GM18517 (cell line): ENCODE measurements at regions not wholly inside any gene's neighbourhood (a gene's known extent, or its start where the extent isn't known, plus 50 kb on each side); places are given as distances from the start of the nearest gene placed in this dataset.
"Not testable (repeated sequence)": the region's sequence is repeated elsewhere in the genome, so short reads cannot be mapped to it uniquely, and the experiment has no call there.

Source experiments
- ATAC-seq: cut with Tn5 transposase; IDR thresholded peaks from one replicate; pipeline ENCODE4 v1.9.1; 2021; ENCODE audit warnings: mild to moderate bottlenecking, moderate library complexity; ENCODE audit not compliant: unreplicated experiment

GRCh38 chr9:108270051-108270450, 585.7 kb downstream of the ACTL7B start:
- ATAC-seq: no peak

DNA sequence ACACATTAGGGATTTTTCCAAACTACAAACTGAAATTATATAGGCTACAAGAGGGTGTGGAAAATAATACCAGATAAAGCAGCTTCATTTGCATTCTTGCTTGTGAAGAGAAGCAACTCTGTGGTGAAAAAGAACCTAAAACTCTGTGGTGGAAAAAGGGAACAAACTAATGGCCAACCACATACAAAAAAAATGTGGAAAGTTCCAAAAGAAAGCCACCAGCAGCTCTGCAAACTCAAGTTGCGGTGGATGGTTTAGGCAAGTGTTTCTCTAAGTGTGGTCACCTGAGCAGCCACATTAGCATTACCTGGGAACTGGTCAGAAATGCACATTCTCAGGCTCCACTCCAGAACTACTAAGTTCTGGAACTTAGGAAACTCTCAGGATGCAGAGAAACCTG, 586.4 kb downstream of the ACTL7B start:
- ATAC-seq: no peak

- no peak for ATAC-seq
Measured at GRCh38 chr9:108265065-108265464, 590.7 kb downstream of the ACTL7B start.

DNA sequence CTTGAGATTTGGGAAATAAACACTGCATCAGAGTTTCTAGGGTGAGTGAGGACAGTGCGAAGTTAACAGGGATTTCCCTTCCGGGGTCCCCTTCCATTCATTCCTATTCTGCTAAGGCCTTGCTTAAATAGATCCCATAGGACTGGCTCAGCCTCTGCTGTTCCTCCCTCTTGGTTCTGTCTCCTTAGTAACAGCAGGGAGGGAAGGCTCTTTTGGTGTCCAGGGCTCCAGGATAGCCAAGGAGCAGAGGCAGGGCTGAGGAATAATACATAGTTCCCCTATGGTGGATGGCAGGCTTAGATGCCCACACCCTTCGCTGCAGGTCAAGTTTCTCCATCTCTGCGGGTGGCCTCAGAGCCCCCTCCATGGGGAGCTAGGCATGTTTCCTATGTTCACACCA, 591.7 kb downstream of the ACTL7B start:
- no peak for ATAC-seq

DNA sequence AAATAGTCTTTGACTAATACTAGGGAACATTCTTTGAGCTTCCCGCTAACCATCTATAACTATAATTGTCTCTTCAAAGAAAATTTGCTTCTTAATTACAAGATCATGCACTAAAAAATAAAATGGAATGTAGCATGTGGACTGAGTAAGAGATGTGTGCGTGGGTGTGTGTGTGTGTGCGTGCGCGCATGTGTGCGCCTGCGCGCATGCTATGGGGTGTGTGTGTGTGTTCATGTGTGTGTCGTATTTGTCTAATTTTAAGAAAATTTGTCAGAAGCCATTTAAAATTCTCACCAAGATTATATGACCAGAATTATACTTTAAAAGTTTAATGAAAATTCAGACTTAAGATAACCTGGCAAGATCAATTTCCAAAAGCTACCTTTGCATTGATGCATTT, 593.0 kb downstream of the ACTL7B start:
- no peak for ATAC-seq

DNA sequence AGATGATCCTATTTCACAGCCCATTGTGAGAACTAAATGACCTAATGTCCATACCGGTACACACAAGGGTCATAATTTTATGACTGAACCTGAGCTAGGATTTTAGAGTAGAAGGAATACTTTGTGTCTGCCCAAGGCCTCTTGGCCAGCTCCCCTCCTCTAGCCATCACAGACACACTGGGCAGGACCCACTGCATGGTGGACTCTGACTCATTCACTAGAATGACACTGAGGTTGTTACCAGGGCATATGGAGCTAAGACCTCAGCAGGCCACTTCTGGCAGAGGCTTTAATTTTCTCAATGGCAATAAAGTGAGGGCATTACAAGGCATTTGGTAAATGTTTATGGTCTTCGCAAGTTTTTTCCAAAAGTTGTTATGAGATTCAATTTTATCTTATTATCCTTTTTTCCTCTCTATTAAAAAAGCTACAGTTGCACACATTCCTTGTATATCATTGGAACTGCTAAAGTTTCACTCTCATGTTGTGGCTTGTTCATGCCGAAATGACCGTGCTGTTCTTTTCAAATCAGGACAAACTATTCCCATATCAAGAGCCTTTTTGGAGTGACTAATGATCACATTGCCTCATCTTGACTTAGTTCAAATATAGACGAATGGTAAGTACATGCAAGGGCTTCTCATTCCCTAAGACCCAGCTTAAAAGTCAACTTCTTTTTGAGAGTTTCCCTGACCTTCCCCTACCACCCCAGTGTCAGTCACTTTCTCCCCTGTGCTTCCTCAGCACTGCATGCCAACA, 595.7 kb downstream of the ACTL7B start:
- no peak for ATAC-seq

DNA sequence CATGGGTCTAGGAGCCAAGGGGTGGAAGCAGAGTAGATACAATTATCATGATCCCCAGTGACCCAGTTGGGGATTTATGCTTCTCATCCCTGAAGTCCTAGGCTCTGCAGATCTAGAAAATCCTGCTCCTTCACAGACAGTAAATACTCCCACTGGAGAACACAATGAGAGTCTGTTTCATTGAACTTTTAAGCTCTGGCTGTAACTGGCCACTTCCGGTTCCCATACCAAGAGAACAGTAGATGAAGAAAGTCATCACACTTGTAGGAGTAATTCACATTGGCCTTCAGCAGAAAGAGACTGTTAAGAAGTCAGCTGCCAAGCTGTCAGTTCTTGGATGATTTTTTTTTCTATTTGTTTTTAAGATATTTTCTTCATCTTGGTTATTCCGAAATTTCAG, 597.1 kb downstream of the ACTL7B start:
- no peak for ATAC-seq

DNA sequence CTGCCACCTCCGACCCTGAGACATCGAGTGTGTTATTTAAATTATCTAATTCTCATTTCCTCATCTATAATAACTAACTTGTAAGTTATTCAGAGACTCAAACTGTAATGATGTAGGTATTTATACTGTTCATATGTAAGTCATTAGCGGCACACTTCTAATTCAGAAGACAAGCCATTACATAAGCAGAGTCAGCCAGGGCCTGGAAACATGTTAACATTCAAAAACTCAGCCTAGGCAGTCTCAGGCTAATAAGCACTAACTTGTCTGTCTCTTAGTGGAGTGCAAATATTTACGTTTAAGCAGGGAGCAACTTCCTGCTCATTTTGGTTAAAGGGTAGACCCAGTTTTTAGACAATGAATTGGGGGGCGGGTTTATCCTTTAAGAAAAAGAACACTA, 598.4 kb downstream of the ACTL7B start:
- ATAC-seq: no peak

- no peak for ATAC-seq
Measured at GRCh38 chr9:108254236-108254635, 601.5 kb downstream of the ACTL7B start.

GRCh38 chr9:108247391-108247790, 608.4 kb downstream of the ACTL7B start:
- ATAC-seq: not testable (repeated sequence)

DNA sequence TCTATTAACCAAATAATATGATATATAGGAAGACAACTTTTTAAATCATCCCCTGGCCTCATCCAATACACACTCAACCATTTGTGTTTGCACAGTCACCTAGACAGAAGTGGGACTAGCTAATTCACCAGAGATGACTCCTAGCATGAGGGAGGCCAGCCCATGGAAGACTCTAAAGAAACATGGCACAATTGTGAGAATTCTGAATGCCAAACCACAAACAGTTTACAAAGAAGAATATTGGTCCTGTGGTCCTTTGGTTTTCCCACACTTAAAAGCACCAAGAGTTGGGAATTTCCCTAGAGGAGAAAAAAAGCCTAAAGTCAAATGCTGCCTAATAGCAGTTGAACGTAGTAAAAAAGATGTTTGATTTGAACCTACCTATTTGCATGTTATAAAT, 609.9 kb downstream of the ACTL7B start:
- ATAC-seq: no peak

DNA sequence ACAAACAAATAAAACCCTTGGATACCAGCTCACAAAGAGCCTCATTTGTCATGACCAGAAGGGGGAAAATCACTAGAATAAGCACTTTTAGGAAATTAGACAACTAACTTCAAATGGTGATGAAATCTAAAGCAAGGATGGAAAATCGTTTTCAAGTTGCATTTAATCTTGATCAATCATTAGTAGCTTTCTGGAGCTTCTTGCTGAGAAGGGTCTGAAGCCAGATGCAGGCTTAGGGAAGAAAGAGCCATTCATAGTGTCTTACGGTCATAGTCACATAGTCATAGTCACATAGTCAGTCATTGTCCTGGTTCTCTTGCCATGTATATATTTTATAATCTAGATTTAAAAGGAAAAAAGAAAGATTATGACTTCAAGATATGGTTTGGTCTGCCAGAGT, 610.5 kb downstream of the ACTL7B start:
- no peak for ATAC-seq

- ATAC-seq: no peak
Measured at GRCh38 chr9:108244686-108245085, 611.1 kb downstream of the ACTL7B start.

DNA sequence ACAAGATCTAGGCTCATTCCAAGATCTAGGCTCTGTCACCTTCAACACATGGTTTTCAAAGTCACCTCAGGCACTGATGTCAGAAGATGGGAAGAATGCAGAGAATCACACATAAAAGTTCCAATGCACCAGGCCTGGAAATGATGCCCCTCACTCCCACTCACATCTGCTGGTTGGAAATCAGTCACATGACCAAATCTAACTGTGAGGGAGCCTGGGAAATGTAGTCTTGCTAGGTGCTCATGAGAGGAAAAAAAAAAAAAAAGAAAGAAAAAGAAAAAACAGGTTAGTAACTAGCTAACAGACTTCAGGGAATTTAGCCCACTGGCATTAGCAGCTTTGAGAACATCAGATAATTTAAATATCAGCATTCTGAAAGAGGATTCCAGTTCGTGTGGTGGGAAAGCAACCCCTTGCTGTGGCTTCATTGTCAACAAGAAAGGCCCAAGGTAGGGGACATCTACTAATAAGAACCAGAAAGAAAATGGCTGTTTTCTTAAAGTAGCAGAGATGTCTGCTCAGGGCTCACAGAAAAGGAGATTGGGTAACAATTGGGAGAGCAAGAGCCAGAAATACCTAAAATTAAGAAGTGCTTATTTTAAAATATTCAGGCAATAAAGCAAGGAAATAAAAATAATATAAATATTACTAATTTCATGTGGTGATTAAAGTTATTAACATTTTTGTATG, 614.3 kb downstream of the ACTL7B start:
- no peak for ATAC-seq

- no peak for ATAC-seq
Measured at GRCh38 chr9:108239696-108240321, 616.0 kb downstream of the ACTL7B start.

GRCh38 chr9:108235609-108236008, 620.2 kb downstream of the ACTL7B start:
- ATAC-seq: no peak

GRCh38 chr9:108234811-108235210, 621.0 kb downstream of the ACTL7B start:
- ATAC-seq: no peak

- no peak for ATAC-seq
Measured at GRCh38 chr9:108225149-108225800, 630.5 kb downstream of the ACTL7B start.

- no peak for ATAC-seq
Measured at GRCh38 chr9:108224716-108225115, 631.1 kb downstream of the ACTL7B start.

DNA sequence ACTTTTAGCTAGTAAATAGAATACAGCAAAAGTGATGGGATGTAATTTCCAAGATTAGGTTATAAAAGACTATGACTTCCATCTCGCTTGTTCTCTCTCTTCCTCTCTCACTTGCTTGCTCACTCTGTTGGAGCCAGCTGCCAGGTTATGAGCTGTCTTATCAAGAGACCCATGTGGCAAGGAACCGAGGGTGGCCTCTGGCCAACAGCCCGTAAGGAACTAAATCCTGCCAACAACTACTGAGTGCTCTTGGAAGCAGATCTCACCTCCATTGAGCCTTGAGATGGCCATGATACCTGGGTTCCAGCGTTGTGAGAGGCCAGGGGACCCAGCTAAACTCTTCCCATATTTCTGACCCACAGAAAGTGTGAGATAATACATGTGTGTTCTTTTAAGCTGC, 636.1 kb downstream of the ACTL7B start:
- ATAC-seq: no peak
